GM10248 (cell line): ENCODE measurements at regions not wholly inside any gene's neighbourhood (a gene's known extent, or its start where the extent isn't known, plus 50 kb on each side); places are given as distances from the start of the nearest gene placed in this dataset.

Experiments
- CTCF ChIA-PET: fragments of 300-600 bp; sonication (Branson Sonifier 250); formaldehyde crosslinking; extraction: SDS; loops from one replicate; lab custom pipeline; 2021; ENCODE audit warnings: antibody characterized with exemption; lab: Yijun Ruan, JAX
- POLR2A ChIA-PET: fragments of 350-650 bp; sonication (Branson Sonifier 250); formaldehyde crosslinking; extraction: SDS; loops from one replicate; lab custom pipeline; 2020; ENCODE audit warnings: antibody characterized with exemption; lab: Yijun Ruan, JAX
- DNase-seq: peaks from one replicate; pipeline ENCODE4 v3.0.0; 2012; ENCODE audit errors: extremely low spot score
- TF ChIP-seq, protein P1 (sequence below): IDR thresholded peaks from 2 replicates; pipeline ENCODE4 v1.5.1; 2012; ENCODE audit warnings: mild to moderate bottlenecking, low read depth; ENCODE audit errors: extremely low read depth, missing control alignments, control extremely low read depth

DNA sequence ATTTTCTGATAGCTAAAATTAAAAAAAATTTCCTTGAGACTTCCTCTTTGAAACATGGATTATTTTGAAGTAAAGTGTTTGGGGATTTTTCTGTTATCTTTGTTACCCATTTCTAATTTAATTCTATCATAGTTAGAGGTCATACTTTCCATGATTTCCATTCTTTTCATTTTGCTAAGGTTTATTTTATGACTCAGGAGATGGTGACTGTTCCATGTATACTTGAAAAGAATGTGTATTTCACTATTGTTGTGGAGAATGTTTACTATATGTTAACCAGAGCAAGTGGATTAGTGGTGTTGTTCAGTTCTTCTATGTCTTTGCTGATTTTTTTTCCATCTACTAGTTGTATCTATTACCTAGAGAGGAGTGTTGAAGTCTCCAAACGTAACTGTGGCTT, 250.5 kb upstream of the PELI2 start:
- TF ChIP-seq, protein P1, sequence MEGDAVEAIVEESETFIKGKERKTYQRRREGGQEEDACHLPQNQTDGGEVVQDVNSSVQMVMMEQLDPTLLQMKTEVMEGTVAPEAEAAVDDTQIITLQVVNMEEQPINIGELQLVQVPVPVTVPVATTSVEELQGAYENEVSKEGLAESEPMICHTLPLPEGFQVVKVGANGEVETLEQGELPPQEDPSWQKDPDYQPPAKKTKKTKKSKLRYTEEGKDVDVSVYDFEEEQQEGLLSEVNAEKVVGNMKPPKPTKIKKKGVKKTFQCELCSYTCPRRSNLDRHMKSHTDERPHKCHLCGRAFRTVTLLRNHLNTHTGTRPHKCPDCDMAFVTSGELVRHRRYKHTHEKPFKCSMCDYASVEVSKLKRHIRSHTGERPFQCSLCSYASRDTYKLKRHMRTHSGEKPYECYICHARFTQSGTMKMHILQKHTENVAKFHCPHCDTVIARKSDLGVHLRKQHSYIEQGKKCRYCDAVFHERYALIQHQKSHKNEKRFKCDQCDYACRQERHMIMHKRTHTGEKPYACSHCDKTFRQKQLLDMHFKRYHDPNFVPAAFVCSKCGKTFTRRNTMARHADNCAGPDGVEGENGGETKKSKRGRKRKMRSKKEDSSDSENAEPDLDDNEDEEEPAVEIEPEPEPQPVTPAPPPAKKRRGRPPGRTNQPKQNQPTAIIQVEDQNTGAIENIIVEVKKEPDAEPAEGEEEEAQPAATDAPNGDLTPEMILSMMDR: no peak
- DNase-seq: no peak
- POLR2A ChIA-PET: no interaction called here
- CTCF ChIA-PET: no interaction called here

DNA sequence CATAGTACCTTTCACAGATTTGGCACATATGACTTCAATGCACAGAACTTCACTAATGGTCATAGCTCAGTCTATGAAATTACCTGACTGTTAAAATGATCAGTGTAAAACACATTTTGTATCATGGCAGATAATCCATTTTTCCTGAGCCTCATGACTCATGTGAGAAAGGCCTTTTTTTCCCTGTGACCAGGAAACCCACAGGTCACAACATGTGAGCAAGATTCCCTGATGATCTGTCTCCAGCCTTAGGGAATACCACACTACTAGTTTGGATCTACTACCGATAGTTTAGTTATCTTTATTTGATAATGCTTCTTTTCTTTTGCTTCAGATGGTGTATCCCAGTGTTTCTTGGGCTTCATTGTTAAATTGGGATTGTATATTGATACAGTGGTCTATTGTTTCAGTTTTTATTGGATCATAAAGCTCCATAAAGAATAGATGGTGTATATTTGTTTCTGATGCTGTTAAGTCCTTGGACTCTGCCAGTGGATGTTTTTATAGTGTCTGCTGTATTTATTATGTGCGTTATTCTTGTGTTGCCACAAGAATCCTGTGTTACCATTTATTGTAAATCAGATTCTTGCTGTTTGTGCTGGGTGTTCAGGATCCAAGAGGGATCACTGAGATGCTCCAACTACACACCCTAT, 248.7 kb upstream of the PELI2 start:
- ChIA-PET POLR2A (no interaction called here), CTCF (interaction anchor here (1.1 kb wide), 1 partner anchor 9 kb away, joined by 3 read pairs; no protein-coding TSS in a partner anchor)
- no peak for DNase-seq
- TF ChIP-seq, protein P1: no peak

DNA sequence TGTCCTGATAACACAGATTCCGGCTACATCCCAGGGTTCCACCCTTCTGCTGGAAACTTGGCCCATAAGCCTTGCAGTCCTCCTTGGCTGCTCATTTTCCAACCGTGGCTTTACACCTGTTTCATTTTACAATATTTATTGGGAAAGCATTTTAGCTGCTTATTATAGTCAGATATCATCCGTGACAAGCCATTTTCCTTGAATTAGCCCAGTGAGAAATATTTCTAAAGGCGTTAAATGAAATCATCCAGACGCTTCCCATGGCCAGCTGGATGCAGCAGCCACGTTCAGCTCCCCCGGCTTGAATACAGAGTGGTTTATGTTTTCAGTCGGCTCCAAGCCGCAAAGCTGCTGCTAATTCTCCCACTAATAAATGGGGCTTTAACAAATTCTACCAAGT, 245.0 kb upstream of the PELI2 start:
- TF ChIP-seq, protein P1: no peak
- ChIA-PET POLR2A (no interaction called here), CTCF (no interaction called here)
- DNase-seq: no peak

DNA sequence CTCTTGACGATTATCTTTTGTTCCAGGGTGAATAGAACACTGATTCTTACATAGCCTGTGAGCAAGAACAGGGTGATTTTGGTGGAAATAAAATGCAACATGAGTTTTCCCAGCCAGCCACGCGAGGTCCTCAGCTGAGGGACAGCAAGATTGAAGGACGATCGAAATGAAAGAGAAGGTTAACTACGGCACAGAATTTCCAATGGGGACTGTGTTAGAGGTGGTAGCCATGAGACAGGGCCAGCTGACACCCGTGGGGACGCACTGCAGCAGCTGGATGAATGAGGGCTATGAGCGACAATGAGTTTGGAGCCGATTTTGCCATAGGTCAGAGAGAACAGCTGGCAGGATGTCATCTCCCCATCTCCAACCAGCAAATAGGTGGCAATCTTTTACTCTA, 243.4 kb upstream of the PELI2 start:
- CTCF ChIA-PET: no interaction called here
- no peak for DNase-seq
- POLR2A ChIA-PET: no interaction called here
- TF ChIP-seq, protein P1: no peak

DNA sequence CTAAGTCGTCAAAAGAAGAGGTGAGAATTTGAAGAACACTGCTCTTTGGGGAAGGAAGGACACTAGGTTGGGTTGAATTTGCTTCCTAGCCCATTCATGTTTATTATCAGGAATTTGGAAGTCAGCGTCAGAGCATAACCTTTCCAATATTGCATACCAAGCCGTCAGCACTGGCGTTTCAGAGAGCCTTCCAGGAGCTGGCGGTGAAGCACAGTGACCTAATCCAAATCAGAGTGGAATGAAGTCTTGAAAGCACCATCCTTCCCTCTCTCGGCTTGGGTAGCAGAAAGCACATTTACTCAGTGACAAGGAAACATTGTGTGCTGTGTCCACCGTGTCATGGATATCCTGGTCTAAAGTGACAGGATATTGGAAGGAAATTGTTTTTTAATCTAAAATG, 240.3 kb upstream of the PELI2 start:
- TF ChIP-seq, protein P1: no peak
- ChIA-PET POLR2A (no interaction called here), CTCF (no interaction called here)
- DNase-seq: no peak

DNA sequence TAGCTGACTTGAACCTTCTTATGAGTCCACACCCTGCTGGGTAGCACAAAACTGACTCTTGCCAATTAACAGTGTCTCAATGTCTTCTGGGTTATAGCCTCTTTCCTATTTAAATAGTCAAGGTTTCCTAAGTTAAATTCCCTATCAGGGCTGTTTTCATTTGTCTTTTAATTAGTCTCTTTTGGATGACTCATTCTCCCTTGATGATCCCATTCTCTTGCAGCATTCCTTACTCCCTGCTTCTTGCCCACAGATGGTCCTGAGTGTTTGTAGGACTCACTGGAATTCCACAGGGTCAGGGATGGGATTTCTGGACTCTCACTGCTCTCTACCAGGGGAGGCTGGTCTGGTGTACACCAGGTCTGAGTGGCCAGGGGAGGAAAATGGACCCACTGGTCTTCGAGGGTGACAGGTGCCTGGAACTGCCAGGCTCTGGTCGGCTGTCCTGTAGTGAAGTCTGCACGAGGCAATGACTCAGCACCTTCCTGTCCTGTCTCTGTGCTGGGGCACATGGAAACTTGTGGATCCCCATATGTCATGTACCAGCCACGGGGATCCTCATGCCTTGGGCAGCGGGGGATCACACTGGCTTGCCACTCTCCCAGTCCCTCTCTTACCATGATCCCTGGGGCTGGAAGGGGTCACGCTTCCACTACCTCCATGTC, 236.5 kb upstream of the PELI2 start:
- POLR2A ChIA-PET: no interaction called here
- DNase-seq: no peak
- CTCF ChIA-PET: no interaction called here
- TF ChIP-seq, protein P1: no peak
